Stimulated activated naive CD4-positive, alpha-beta T cell (primary cell): ENCODE measurements at regions not wholly inside any gene's neighbourhood (a gene's known extent, or its start where the extent isn't known, plus 50 kb on each side); places are given as distances from the start of the nearest gene placed in this dataset.

ENCODE experiments used
- DNase-seq, 6 experiments: peaks; one replicate each; lab custom pipeline; 2025; lab: John Stamatoyannopoulos, UW

DNA sequence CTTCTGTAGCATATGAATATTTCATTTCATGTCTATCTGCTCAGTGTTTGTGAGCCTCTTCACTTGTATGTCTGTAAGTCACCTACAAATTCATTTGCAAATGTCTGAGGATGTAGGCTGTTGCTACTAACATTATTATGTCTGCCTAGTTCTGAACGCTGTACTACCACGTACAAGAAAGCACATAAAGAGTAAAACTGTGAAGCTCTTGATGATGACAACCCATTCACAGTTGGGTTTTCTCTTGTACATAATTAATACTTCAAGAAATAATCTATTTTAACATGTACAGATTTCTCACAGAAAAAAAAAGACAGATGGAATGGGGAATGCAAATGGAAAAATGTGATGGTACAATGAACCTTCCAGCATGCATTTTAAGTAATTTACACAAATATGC is 64.3 kb upstream of the CPNE8 start:
- no peak for DNase-seq

DNA sequence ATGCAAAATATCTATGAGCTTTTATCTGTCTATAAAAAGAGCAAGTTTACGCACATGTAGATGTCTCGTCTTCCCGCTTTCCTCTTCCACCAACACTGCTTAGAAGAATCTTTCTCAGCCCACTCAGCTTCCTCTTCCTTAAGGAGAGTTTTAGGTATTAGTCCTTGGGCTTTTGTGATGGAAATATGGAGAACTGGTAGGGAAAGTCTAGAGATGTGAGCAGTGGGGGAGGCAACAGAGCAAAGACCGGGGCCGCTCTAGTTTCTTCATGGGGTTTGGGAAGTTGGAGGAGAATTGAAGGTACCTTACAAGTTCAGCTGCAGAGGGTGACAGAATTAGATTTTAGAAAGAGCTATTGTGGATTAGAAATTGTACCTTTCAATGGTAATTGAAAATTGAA is 56.3 kb upstream of the CPNE8 start:
- DNase-seq, result no peak

DNA sequence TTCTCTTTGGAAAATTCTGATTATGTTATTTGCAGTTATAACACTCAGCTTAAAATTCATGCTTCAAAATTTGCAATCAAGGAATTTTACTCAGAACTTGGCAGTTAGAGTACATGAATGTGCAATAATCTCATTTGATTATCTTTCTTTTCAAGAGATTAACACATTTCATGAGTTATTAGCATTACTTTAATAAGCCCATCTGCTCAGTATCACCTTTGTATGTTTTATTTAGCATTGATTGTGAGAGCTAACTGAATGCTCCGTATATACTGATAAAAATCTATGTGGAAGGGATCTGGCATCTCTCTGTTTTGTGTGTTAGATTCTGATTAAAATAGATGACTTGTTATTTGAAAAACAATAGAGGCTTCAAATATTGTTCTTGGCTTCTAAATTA is 55.6 kb upstream of the CPNE8 start:
- DNase-seq, result no peak

DNA sequence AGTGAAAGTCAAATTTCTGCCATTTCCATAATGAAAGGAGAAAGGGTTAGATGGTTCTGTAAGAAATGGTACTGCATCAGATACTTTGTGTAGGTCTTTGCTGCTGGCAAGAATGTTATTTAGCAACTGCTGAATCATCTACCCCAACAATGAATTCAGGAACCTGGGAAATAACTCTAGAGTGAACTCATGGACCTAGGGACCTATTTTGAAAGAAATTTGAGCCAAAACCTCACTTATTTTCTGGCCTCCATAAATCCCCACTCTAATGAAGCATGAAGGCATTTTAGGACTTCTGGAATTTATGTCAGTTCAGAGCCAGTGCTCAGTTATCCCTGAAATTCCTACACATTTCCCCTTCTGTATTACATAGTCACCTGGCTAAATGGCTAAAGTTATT is 50.9 kb upstream of the CPNE8 start:
- DNase-seq, result no peak
